ENCODE measurements at regions not wholly inside any gene's neighbourhood (a gene's known extent, or its start where the extent isn't known, plus 50 kb on each side); places are given as distances from the start of the nearest gene placed in this dataset.

- no peak overlapping the region for H3K4me3 ChIP-seq (replicated peaks; ENCODE audit: low read depth, low read length)
- DNase-seq (ENCODE audit: low read depth), result peak; percentile 14
- TF ChIP-seq CTCF (IDR thresholded peaks at IDR 0.05; ENCODE audit: low read length, missing control alignments), result no peak
Observed at GRCh38 chr2:220465700-220466099, 838.3 kb downstream of the SLC4A3 start.

GRCh38 chr2:220466251-220466691 lies 838.8 kb downstream of the SLC4A3 start:
- no peak for DNase-seq (ENCODE audit: low read depth)
- H3K4me3 ChIP-seq (replicated peaks; ENCODE audit: low read depth, low read length), result no peak overlapping the region
- TF ChIP-seq CTCF (IDR thresholded peaks at IDR 0.05; ENCODE audit: low read length, missing control alignments), result no peak

GRCh38 chr2:220469201-220469600 lies 841.8 kb downstream of the SLC4A3 start:
- H3K4me3 ChIP-seq (replicated peaks; ENCODE audit: low read depth, low read length), result no peak overlapping the region
- DNase-seq (ENCODE audit: low read depth), result peak; percentile 55

GRCh38 chr2:220473611-220474010 lies 846.2 kb downstream of the SLC4A3 start:
- H3K4me3 ChIP-seq (replicated peaks; ENCODE audit: low read depth, low read length), result no peak overlapping the region
- DNase-seq (ENCODE audit: low read depth), result peak; percentile 9

More at GRCh38 chr2:220469201-220469600, 841.8 kb downstream of the SLC4A3 start:
- TF ChIP-seq CTCF (IDR thresholded peaks at IDR 0.05; ENCODE audit: low read length, missing control alignments), result no peak

GRCh38 chr2:220476877-220477276 lies 849.4 kb downstream of the SLC4A3 start:
- DNase-seq (ENCODE audit: low read depth), result no peak
- no peak for TF ChIP-seq CTCF (IDR thresholded peaks at IDR 0.05; ENCODE audit: low read length, missing control alignments)
- H3K4me3 ChIP-seq (replicated peaks; ENCODE audit: low read depth, low read length), result no peak overlapping the region

More at GRCh38 chr2:220473611-220474010, 846.2 kb downstream of the SLC4A3 start:
- TF ChIP-seq CTCF (IDR thresholded peaks at IDR 0.05; ENCODE audit: low read length, missing control alignments), result no peak

- TF ChIP-seq CTCF (IDR thresholded peaks at IDR 0.05; ENCODE audit: low read length, missing control alignments), result no peak
- DNase-seq (ENCODE audit: low read depth), result no peak
- no peak overlapping the region for H3K4me3 ChIP-seq (replicated peaks; ENCODE audit: low read depth, low read length)
Observed at GRCh38 chr2:220478305-220479058, 851.1 kb downstream of the SLC4A3 start.

- DNase-seq (ENCODE audit: low read depth), result no peak
- H3K4me3 ChIP-seq (replicated peaks; ENCODE audit: low read depth, low read length), result no peak overlapping the region
- no peak for TF ChIP-seq CTCF (IDR thresholded peaks at IDR 0.05; ENCODE audit: low read length, missing control alignments)
Observed at GRCh38 chr2:220482716-220483115, 855.3 kb downstream of the SLC4A3 start.
